NCI-H146 (cell line): ENCODE measurements at regions not wholly inside any gene's neighbourhood (a gene's known extent, or its start where the extent isn't known, plus 50 kb on each side); places are given as distances from the start of the nearest gene placed in this dataset.
A peak's percentile ranks its signal among the peaks of the same experiment; 100 is the strongest.

Source experiments
- DNase-seq: peaks from one replicate; lab custom pipeline; 2025; lab: John Stamatoyannopoulos, UW

DNA sequence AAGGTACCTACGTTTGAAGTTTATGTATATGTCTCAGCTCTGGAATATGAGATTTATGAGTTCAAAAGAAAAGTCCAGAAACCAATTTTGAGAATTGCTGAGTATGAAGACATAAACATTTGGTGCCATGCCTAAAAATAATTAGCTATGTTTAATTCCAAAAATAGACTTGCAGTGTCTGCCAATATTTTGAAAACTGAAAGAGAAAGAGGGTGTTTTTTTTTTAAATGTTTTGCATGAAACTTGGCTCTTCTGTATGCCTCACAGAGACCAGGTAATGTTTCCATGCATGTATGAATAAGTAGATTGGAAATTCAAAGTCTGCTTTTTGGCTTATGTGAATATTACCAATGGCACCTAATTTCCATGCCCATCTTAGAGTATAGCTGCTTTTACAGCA, 634.4 kb upstream of the C9orf72 start:
- DNase-seq: no peak

DNA sequence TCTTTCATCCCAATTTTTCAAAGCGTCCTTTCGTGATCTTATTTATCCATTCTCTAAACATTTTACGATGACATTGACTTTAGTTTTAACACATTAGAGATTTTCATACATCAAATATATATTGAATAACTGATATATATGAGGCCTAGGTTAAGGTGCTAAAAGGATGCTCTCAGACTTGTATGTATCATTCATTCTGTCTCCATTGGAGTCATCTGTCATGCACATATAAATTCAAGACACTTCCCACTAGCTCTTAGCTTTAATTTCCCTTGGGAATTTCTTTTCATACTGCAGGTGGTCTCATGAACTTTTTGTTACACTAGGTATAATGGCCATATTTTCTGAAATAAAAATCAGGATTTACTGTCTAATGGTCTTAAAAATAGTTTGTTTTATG, 635.8 kb upstream of the C9orf72 start:
- no peak for DNase-seq

- peak; percentile 8 for DNase-seq
Observed at GRCh38 chr9:28212979-28213378, 639.7 kb upstream of the C9orf72 start.

- peak; percentile 74 for DNase-seq
Observed at GRCh38 chr9:28215536-28216299, 642.4 kb upstream of the C9orf72 start.

DNA sequence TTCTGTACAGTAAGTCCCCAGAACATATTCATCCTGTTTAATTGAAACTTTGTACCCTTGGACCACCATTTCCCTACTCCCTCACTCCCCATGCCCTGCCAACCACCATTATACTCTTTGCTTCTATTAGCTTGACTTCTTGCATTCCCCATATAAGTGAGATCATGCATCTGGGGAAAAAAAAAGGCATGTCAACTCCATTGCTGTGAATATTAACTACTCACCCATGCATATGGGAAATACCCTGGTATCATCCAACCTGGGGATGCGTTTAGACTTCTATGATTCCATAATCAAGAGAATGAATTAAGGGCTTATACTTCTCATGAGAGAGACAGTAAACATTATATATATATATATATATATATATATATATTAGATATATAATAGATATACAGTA, 659.4 kb upstream of the C9orf72 start:
- DNase-seq: no peak

DNA sequence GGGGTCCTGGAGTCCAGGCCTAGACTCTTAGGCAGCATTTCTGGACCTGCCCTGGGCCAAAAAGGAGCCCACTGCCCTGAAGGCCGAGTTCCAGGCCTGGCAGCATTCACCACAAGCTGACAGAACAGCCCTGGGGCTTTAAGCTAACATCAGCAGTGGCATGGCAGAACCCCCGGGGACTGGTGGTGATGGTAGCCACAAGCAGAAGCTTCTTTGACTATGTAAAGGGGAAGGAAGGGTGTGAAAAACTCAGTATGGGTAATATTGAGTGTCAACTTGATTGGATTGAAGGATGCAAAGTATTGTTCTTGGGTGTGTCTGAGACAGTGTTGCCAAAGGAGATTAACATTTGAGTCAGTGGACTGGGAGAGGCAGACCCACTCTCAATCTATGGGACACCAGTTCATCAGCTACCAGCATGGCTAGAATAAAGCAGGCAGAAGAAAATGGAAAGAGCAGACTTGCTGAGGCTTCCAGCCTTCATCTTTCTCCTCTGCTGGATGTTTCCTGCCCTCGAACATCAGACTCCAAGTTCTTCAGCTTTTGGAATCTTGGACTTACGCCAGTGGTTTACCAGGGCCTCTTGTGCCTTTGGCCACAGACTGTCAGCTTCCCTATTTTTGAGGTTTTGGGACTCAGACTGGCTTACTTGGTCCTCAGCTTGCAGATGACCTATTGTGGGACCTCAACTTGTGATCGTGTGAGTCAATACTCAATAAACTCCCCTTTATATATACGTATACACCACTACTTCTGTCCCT, 661.0 kb upstream of the C9orf72 start:
- DNase-seq: no peak

GRCh38 chr9:28234894-28235277, 661.6 kb upstream of the C9orf72 start:
- no peak for DNase-seq

- DNase-seq: no peak
Observed at GRCh38 chr9:28249424-28249823, 676.1 kb upstream of the C9orf72 start.

- DNase-seq: no peak
Observed at GRCh38 chr9:28255174-28255573, 681.9 kb upstream of the C9orf72 start.

DNA sequence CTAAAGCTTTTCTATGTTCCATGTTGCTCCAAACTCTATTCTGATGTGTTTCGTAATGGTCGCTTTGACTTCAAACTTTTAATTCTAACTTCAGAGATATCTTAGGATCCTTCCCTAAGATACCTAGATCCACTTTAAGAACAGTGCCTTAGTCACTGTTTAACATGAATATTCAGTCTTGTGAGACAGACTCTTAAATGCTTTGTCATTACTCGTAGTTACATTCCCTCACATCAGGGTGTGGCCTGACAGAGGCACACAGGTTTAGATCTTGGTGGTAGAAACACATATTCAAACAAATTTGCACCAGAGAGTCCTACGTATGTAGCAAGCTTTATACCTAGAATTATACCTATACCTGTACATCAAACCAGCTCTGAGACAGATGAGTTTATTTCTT, 687.0 kb upstream of the C9orf72 start:
- DNase-seq: no peak

DNA sequence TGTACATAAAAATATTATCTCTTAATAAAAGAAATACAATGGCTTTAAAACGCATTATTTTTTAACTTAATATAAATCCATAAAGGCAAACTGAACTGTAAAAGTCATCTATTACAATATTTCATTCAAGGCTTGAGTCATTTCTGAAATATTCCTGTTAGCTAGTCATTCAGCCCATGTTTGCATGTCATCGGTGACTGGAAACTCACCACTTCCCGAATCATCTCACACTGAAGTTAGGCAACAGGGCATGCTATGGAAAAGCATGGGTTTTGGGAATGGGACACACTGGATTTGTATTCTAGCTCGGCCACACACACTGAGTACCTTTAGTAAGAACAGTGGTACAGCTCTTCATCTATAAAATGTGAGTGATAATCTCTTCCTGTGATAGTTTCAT, 691.1 kb upstream of the C9orf72 start:
- DNase-seq: no peak

DNA sequence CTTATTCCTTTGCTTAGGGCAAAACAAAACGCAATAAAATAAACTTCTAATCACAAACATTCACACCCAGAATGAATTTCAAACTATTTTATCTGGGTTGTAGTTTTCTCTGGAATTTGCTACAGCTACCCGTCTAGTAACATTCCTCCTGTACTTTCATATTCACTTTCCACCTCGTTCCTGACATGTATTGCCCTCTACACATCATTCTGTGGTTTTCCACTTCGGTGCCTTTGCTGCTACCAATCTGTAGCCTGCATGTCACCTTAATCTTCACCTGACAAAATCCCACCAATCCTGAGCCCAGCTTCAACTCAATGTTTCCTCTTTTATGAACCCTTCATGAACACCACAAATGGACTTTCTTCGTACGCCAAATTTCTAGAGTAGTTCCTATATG, 694.1 kb upstream of the C9orf72 start:
- DNase-seq: no peak

DNA sequence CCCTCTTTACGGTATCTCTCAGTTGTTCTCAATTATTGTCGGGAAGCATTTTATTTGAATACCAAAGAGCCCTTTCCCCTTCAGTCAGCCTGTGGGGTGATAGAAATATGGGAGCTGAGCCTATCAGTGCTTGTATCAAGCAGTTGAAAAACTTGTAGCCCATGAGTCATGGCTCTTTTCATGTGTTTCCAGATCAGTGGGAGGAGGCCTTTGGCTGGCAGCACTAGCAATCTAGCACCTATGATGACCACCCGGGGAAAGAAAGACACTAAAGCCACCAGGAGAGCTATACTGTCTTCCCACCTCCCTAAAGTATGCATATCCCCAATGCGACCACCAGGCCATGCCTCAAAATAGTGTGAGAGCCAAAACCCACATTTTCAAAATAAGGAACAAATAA, 696.9 kb upstream of the C9orf72 start:
- no peak for DNase-seq

DNA sequence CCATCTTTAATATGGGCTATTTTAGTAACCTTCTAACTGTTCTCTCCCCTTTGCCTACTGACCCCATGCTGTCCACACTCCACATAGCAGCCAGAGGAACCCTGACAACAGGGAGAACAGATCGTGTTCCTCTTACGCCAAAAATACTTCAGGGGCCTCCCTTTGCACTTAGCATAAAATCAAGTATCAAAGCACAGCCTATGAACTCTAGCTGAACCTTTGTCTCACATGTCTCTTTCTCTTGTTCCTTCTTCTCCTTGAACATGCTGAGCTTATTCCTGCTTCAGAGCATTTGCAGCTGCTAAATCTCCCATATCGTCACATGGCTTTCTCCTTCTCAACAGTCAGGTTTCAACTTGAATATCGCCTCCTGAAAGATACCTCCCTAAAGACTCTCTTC, 698.8 kb upstream of the C9orf72 start:
- no peak for DNase-seq

- DNase-seq: no peak
Observed at GRCh38 chr9:28287455-28287854, 714.2 kb upstream of the C9orf72 start.

GRCh38 chr9:28289746-28290145, 716.5 kb upstream of the C9orf72 start:
- no peak for DNase-seq

DNA sequence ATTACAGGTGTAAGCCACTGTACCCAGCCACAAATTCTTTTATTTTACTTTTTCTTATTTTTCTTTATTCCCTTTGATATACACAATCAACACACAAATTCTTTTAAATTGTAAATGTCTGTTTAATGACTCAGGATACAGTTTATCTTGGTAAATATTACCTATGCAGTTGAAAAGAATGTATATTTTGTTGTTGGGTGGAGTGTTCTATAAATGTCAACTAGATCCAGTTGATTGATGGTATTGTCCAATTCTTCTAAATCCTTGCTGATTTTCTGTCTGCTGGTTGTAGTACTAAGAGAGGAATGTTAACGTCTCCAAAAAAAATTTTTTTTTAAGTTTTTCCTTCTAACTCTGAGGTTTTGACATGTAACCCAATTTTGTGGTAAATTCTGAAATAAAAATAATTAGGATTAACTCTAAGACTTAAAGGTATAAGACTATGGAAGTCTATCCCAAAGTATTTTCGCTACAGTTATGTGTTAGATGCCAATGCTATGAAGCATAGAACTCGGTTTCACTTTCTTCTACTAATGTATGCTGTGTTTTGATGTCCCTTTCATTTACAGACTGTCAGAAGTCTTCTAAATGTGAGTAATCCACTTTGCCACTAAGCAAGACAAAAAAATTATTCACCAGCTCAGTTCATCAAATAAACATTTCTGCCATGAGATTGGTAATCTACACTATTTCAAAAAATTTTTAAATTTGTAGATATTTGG, 720.2 kb upstream of the C9orf72 start:
- no peak for DNase-seq

DNA sequence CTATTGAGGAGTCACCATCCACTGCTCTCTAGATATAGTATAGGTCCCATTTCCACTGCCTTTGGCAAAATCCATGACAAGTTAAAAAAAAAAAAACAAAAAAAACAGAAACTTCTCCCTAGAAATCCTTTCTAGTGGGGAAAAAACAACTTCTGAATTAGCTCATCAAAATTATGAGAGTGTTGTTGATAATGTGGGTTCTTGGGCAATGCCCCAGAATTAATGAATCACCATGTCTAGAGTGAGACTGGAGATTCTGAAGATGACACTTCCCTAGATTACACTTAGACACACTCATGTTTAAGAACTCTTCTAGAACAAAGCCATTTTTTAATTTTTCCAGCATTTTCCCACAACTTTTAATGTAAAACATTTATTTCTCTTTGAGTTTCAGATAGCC, 728.0 kb upstream of the C9orf72 start:
- DNase-seq: no peak

- DNase-seq: no peak
Observed at GRCh38 chr9:28317745-28318144, 744.5 kb upstream of the C9orf72 start.

GRCh38 chr9:28318515-28318914, 745.2 kb upstream of the C9orf72 start:
- DNase-seq: no peak

DNA sequence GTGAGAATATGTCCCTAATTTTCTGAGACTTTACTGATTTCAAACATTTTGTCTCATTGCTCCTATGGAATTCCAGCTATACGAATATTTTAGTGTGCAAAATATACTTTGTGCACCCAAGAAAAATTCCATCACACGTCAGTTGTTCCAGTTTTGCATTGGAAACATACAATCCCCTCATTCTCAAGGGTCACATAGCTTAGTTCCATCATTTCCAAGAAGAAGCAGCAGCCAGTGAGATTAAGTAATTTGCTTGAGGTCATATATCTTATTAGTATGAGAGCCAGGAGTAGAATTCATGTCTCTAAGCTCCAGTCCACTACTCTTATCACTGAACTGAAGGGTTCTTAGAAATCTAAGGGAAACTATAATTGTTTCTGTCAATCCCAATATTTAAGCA, 746.7 kb upstream of the C9orf72 start:
- DNase-seq: no peak

- DNase-seq: no peak
Observed at GRCh38 chr9:28320616-28321015, 747.3 kb upstream of the C9orf72 start.

DNA sequence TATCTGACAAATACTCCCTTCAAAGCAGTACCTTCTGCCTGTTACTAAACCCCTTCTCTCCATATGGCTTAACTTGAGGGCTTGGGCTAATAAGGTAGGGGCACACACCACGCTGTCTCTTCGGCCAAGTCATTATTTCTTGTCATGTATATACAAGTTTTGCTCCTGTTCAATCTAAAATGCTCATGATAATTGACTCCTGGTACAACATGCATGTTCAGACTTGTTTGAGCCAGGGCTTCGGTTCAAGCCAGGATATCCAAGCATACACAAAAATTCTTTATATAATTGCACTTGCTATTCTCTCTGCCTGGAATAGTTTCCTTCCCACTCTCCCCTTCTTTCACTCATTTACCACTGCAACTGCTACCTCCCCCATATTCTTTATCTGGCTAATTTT, 756.0 kb upstream of the C9orf72 start:
- peak; percentile 1 for DNase-seq
